Activated CD8-positive, alpha-beta memory T cell treated with anti-CD3 and anti-CD28 coated beads, Interleukin-2, amount 50 U/mL, for 48 hours (primary cell): ENCODE measurements at regions not wholly inside any gene's neighbourhood (a gene's known extent, or its start where the extent isn't known, plus 50 kb on each side); places are given as distances from the start of the nearest gene placed in this dataset.
"Not testable (repeated sequence)": the region's sequence is repeated elsewhere in the genome, so short reads cannot be mapped to it uniquely, and the experiment has no call there.

ENCODE experiments used
- DNase-seq: peaks from one replicate; pipeline ENCODE4 v3.0.0-alpha.2; 2020

DNA sequence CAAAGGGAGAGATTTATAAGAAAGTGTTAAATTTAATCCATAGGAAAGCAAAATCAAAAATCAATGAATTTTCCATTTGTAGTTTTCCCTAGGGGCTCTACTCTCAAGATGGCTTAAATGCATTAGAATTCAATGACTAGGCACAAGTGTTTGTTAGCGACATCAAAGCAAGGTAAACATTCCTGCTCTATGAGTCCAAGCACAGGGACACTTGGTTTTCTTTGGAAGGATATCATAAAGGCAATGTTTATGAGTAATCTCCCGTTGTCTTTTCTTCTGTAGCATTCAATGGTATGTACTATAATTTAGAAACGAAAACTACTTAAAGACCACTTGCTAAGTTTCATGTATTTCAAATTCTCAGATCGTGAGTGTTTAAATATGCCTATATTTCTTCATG, 54.8 kb upstream of the ZNF717 start:
- not testable (repeated sequence) for DNase-seq

DNA sequence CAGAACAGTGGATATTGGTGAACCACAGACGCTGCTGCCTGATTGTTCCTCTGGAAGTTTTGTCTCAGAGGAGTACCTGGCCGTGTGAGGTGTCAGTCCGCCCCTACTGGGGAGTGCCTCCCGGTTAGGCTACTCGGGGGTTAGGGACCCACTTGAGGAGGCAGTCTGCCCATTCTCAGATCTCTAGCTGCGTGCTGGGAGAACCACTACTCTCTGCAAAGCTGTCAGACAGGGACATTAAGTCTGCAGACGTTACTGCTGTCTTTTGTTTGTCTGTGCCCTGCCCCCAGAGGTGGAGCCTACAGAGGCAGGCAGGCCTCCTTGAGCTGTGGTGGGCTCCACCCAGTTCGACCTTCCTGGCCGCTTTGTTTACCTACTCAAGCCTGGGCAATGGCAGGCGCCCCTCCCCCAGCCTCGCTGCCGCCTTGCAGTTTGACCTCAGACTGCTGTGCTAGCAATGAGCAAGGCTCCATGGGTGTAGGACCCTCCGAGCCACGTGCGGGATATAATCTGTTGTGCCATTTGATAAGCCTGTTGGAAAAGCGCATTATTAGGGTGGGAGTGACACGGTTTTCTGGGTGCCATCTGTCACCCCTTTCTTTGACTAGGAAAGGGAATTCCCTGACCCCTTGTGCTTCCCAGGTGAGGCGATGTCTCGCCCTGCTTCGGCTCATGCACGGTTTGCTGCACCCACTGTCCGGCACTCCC, 65.1 kb upstream of the ZNF717 start:
- not testable (repeated sequence) for DNase-seq

DNA sequence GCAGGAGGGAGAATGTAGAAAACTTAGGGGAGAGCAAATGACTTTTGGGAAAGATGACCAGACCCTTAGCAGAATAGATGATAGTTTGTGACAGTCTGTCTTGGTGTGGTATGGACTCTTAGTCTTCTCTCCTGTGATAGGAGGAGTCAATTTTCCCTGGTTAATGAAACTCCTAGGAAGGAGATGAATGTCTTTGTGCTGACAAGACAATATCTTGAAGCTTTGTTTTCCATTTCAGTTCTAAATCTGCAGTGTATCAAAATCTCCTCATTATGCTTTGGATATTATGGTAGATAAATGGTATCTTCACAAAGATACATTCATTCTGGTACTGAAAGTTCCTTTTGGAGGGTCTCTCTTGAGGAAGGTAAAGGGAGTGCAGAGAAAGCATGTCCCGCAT, 77.8 kb upstream of the ZNF717 start:
- no peak for DNase-seq

DNA sequence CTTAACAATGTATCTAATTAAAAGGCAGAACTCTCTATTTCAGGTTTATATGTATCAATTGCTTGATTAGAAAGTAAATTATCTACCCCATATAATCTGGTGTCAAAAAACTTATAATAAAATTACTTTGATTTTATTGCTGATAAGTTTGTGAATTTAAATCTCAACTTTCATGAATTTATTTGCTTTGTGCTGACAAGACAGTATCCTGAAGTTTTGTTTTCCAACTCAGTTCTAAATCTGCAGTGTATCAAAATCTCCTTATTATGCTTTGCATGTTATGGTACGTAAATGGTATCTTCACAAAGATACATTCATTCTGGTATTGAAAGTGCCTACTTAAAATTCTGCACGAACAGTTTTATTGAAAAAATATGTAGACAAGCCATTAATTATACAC, 78.5 kb upstream of the ZNF717 start:
- no peak for DNase-seq

DNA sequence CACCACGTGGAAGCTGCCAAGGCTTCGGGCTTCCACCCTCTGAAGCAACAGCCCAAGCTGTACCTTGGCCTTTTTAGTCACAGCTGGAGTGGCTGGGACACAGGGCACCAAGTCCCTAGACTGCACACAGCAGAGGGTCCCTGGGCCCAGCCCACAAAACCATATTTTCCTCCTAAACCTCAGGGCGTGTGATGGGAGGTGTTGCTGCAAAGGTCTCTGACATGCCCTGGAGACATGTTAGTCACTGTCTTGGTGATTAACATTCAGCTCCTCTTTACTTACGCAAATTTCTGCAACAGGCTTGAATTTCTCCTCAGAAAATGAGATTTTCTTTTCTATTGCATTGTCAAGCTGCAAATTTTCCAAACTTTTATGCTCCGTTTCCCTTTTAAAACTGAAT, 98.4 kb upstream of the ZNF717 start:
- DNase-seq: not testable (repeated sequence)

DNA sequence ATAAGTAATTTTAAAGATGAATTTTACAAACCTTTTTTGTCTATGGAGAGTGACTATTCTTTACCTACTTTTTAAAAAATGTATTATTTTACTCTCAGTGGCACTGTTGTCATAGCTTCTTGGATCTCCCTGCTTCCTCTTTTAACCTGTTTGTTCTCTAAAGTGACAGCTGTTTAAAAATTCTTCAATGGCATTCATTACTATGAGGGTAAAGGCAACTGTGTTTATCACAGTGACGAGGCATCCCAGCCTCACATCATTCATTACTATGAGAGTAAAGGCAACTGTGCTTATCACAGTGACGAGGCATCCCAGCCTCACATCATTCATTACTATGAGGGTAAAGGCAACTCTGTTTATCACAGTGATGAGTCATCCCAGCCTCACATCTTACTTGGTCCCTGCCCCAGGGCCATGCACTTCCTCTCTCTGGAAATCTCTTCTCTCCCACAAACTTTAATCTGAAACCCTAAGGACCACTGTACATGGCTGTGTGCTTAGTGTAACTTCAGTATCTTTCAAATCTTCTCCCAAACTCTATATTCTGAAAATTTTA, 101.7 kb upstream of the ZNF717 start:
- DNase-seq: no peak

DNA sequence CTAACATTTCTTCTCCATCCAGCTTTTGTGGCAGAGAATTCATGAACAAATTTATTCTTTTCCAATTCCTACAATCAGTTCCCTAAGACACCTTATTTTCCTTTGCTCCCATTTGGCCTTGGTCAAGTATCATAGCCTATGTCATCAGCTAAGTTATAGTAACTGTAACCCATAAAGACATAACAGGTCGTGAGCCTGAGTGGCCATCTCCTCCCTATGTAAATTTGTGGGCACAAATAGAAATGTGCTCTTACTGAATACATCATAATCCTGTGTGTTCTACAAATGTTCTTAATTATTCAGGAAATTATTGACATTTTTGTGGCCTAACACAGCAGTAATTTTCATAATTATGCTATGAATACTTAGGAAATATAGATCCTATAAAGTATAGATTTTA, 108.9 kb upstream of the ZNF717 start:
- DNase-seq: no peak

DNA sequence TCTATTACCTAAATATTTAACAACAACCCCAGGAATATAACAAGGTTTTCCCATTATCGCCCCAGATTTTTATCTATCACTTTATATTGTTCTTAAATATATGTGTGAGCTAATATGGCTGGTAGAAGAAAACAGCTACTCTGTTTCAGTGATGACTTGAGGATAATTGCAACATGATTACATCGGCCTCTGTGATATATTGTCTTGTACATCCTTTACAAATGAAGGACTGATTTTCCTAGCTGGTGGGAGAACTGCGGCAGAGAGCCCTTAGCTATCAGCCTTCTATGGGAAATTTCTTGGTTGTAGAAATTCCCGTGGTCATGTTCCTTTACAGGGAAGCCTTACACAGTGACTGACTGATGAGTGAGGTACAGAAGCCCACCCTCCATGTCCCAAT, 110.9 kb upstream of the ZNF717 start:
- no peak for DNase-seq

DNA sequence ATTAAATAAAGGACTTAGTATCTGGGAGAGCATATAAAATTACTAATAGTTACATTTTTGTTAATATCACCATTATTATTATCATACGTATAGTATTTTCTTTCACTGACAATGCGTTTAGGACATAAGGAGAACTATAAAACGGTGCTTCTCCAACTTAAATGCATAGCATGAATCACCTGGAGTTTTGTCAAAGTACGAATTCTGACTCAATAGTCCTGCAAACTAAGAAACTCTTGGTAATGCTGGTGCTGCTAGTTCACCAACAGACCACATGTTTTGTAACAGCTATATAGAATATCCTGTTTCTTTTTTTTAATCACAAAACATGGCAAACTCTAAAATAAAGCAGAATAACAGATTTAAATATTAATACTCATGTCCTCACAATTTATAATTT, 116.1 kb upstream of the ZNF717 start:
- not testable (repeated sequence) for DNase-seq

DNA sequence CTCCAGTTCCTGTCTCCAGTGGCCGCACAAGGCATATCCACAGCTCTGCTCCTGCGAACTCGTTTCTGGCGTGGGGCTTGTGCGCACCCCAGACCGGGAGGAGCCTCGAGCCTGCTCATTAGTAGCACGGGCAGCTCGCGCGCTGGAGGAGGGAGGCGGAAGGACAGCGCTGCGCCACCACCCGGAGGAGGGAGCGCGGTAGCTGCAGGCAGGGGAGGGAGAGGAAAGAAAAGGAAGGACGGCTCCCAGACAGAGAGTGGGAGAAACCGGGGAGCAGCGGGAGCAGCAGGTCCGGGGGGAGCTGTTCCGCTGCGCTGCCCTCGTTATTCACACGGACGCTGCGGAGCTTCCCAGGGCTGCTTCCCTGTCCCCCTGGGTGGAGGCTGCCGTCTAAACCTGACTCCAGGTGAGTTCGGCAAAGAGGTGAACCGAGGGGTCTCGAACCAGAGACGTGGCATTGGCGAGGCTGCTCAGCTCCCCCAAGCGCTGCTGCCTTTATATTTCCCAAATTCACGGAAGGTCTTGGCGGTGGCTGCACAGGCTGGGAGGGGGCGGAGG, 121.3 kb upstream of the ZNF717 start:
- DNase-seq: no peak

DNA sequence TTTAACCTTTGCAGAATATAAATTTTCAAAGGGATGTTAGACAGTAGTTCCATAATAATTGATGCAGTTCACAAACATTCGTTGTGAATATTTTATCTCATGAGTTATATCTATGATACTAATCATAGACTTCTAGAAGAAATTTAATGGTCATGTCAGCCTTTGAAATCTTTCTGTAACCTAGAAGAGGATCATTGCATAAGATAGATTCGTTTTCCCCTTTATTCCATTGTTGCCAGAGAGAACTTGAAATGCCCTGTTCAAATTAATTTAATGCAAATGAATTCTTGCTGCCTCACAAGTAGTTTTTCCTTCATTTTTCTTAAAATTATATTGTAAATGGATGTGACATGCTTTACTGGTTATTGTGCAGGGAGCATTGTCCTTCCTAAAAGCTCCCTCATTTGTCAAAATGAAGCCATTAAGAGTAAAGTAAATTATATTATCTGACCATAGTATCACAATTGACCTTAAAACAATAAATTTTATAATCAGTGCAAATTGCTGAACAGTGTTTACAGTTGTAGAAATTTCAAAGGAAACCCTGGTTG, 128.5 kb upstream of the ZNF717 start:
- no peak for DNase-seq

DNA sequence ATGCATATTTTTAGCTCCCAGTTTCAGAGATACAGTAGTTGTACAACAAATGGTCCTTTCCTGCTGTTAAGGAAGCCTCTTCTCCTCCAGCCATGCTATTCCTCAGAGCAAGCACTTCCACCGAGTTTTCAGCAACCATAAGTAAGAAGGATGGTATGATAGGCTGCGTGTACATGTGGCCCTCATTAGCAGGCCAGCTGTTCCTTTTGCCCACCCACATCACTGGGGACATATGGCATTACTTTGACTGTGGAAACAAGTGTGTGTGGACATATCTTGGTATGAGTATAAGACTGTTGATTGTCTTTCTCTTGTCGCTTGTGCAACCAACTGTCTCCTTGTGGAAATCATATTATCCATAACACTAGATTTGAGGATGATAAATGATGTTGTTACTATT, 129.4 kb upstream of the ZNF717 start:
- DNase-seq: not testable (repeated sequence)

DNA sequence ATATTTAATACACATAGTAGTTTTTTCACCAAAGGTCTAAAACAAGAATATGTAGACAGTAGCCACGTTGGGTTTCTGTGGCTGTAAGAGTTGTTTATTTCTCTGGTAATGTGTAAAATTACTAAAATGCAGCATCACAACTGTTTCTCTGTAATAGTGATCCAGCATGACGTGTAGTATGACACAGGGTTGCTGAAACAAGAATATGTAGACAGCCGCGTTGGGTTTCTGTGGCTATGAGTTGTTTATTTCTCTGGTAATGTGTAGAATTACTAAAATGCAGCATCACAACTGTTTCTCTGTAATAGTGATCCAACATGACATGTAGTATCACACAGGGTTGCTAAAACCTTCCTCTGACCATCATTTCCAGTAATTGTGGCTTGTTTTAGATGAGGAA, 153.6 kb upstream of the ZNF717 start:
- DNase-seq: no peak

DNA sequence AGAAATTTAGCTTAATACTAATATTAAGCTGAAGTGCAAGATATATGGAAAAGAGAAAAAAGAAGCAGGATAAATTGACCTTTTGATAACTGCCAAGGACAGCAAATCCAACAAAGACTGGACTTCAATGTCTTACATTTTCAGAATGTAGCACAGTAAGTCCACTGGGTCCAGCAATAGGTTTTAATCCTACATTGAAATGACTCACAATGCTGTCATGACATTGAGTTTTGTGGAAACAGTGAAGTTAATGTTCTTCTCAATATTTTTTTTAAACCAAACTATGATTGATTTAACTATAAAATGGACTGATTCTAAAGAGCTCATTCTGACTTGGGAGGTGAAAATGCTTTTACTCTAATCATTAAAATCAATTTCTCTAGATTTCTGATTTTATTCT, 166.6 kb upstream of the ZNF717 start:
- DNase-seq: no peak

DNA sequence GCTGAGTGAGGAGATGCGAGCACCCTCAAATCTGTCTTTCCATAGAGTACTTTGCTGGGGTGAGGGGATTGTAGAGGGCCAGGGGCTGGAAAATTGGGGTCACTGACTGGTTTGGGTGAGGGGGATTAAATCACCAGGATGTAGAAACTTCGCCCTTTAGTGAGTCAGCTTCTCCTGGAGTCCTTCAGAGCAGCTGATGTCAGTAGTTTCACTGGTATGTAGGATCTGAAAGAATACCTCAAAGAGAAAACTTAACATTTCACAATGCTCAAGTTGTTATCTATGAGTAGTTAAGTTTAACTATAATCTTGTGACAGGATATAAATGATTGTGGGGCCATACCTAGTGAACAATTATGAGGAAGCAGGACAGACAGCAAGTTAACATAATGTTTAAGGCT, 174.7 kb upstream of the ZNF717 start:
- not testable (repeated sequence) for DNase-seq

DNA sequence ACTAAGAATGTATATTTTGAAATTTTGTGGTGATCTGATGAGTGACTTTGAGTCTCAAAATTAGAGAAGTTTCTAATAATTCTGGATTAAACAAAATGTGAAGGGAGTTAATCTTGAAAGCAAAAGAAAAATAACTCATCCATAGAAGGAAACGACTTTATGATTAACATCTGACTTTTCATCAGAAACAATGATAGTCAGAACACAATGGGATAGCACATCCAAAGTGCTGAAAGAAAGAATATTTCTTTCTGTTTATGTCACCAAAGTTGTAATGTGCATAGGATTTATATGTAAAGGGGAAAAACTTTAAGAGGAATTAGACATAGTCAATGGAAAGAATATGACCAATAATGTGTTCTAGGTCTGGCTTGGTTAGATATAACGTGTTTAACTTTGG, 176.7 kb upstream of the ZNF717 start:
- DNase-seq: not testable (repeated sequence)

DNA sequence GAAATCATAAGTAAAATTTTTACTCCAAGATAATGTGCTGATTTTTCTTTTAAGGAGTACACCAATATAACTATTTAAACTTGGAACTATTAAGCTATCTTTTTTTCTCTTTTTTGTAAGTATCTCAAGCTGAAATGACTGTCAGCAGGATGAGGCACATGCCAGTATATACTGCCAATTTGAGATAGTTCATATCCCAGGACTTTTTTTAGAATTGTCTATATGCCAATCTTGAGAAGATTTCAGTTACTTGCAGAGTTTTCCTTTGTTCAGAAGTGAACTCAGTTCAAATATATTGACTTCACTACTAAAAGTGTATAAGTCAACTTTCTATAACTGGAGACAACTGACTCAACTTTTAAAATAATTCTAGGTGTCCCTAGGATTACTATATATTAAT, 181.7 kb upstream of the ZNF717 start:
- DNase-seq: no peak

DNA sequence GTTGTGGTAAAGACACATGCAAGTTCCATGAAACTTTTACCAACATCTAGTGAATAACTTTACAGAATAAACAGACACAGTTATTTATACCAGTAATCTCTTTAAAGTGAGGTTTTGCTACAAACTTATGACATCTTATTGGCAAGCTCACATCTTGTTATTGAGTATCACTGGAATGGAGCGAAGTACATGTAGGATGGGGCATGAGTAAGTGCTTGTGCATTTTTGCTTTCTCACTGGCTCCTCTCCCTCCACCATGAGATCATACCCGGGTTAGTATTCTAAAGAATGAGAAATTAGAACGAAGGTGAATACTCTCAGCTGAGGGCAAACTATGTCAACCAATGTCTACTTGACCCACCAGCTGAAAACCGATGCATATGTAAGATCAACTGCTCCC, 193.3 kb upstream of the ZNF717 start:
- DNase-seq: no peak

DNA sequence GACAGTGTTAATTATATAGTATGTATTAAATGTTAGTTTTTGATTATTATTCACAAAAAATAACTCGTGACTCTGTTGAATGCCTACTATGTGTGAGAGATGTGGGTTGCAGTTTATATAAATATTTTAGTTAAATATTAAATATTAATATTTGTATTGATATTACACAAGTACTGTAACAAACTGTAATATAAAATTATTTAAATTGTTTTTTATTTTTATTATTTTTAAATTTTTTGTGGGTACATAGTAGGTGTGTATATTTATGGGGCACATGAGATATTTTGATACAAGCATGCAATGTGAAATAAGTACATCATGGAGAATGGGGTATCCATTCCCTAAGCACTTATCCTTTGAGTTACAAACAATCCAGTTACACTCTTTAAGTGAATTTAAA, 196.1 kb upstream of the ZNF717 start:
- no peak for DNase-seq

DNA sequence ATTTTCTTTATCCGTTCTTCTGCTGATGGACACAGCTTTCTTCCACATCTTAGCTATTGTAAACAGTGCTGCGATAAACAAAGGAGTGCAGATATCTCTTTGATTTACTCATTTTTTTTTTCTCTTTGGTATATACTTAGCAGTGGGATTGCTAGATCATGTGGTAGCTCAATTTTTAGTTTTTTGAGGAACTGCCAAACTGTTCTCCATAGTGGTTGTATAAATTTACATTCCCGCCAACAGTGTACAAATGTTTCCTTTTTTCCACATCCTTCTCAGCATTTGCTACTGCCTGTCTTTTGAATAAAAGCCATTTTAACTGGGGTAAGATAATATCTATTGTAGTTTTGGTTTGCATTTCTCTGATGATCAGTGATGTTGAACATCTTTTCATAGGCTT, 196.8 kb upstream of the ZNF717 start:
- DNase-seq: no peak

DNA sequence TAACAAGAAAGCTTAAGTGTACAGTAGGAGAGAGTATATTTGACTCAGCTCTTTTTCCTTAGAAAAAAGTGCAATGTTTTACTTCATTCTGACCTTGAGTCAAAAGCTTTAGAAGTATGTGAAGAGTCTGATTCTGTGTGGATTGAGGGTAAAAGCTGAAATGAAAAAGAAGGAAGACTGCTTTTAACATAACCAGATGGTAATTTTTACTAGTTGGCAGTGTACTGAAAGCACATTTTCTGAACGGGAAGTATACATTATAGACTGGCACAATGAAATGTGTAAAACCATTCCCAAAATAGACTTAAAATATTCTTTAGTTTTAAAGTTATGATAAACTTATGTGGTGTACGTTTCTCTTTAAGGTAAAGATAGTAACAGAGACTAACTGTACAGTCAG, 197.8 kb upstream of the ZNF717 start:
- DNase-seq: no peak

DNA sequence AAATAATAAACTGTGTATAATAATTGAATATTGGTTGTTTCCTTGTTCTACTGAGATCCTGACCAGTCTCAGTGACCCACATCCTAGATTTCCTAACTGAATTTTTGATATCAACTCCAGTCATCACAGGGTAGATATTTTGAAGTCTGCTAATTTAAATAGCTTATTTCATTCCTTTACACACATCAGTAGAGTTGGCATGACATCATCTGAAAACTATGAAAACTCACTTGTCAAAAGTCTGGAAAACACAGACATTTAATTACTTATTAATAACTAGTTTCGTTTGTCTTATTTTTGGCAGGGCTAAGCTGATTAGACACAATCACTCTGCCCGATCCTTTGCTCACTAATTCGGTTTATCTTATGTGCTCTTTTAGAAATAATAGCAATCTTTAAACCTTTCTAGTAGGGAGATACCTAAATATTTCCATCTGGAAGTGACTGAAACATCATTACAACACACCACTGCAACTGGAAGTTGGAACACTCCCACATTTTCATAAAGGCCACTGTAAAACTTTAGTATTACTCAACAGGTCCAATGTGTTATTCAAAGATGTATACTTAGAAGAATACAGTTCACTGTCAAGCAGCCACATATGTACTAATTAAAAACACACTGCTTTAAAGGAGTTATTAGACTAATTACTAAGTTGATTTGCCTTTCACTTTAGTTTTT, 198.4 kb upstream of the ZNF717 start:
- no peak for DNase-seq

DNA sequence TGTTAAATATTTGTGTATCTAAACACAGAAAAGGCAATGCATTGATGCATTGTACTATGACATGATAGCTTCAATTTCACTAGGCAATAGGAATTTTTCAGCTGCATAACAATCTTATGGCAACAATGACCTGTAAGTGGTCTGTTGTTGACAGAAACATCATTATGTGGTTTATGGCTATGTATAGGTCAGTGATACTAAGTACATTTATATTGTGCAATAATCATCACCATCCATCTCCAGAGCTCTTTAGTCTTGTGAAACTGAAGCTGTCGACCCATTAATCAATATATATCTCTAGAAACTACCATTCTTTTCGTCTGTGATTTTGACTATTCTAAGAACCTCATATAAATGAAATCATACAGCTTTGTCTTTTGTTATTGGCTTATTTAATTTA, 200.1 kb upstream of the ZNF717 start:
- DNase-seq: no peak

DNA sequence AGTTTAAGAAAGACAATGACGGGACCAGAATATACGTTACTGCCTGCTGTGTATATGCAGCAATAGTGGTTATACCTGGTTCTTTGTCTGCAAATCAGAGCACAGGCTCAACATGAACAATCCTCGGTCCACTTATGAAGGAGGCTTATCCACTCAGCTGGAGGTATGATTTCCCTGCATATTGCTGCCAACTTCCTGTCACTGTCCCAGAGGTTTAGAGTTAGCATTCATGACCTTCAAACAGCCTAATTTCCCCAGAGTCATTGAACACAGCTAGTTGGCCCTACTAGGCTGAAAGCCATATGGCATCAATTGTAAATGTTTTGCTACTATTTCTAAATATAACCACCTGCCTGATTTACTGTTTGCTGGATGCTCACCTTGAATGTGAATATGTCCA, 224.9 kb upstream of the ZNF717 start:
- DNase-seq: no peak
